ENCODE measurements at regions not wholly inside any gene's neighbourhood (a gene's known extent, or its start where the extent isn't known, plus 50 kb on each side); places are given as distances from the start of the nearest gene placed in this dataset.
A peak's percentile ranks its signal among the peaks of the same experiment; 100 is the strongest.

GRCh38 chr11:70005107-70005818 lies 72.9 kb upstream of the ANO1 start:
- Mint-ChIP-seq H3K4me3 (no peak overlapping the region), H3K4me1 (no peaks in the 10 kb centered on the region), H3K36me3 (no peaks in the 10 kb centered on the region), H3K27ac (no peak overlapping the region), H3K9me3 (no peaks in the 10 kb centered on the region), H3K27me3 (peaks cover under 1 to 14% (median 7%) of the 10 kb centered on the region in 5 donors)
- DNase-seq (no peak), ATAC-seq (no peak)
- POLR2A ChIA-PET, result no interaction called here

- Mint-ChIP-seq H3K36me3 (no peaks in the 10 kb centered on the region), H3K27me3 (peaks cover 0 to 14% (median 3%) of the 10 kb centered on the region in 5 donors), H3K4me3 (no peak overlapping the region), H3K4me1 (no peaks in the 10 kb centered on the region), H3K27ac (no peak overlapping the region), H3K9me3 (no peaks in the 10 kb centered on the region)
- no peak for DNase-seq
- POLR2A ChIA-PET, result no interaction called here
- ATAC-seq, result no peak
These were observed 70.3 kb upstream of the ANO1 start for GRCh38 chr11:70007796-70008195.

- DNase-seq, result no peak
- no peak for ATAC-seq
- Mint-ChIP-seq H3K9me3 (no peaks in the 10 kb centered on the region), H3K4me1 (no peaks in the 10 kb centered on the region), H3K4me3 (no peak overlapping the region), H3K36me3 (no peaks in the 10 kb centered on the region), H3K27me3 (peaks cover 0 to 3% (median 0%) of the 10 kb centered on the region in 5 donors), H3K27ac (no peak overlapping the region)
- POLR2A ChIA-PET, result no interaction called here
These were observed 67.3 kb upstream of the ANO1 start for GRCh38 chr11:70010774-70011173.

- no peaks in the 10 kb centered on the region for H3K36me3 Mint-ChIP-seq
- no peak for ATAC-seq
- no peak overlapping the region for H3K4me3 Mint-ChIP-seq
- POLR2A ChIA-PET, result no interaction called here
- no peaks in the 10 kb centered on the region for H3K4me1 Mint-ChIP-seq
- H3K9me3 Mint-ChIP-seq, result no peaks in the 10 kb centered on the region
- H3K27me3 Mint-ChIP-seq, result peaks cover 0 to 5% (median 3%) of the 10 kb centered on the region in 5 donors
- no peak for DNase-seq
- no peak overlapping the region for H3K27ac Mint-ChIP-seq
These were observed 65.9 kb upstream of the ANO1 start for GRCh38 chr11:70012134-70012733.

GRCh38 chr11:70014291-70014690 lies 63.8 kb upstream of the ANO1 start:
- Mint-ChIP-seq H3K27ac (no peak overlapping the region), H3K36me3 (no peaks in the 10 kb centered on the region), H3K9me3 (no peaks in the 10 kb centered on the region), H3K27me3 (peaks cover 0 to 15% (median 3%) of the 10 kb centered on the region in 5 donors), H3K4me1 (no peaks in the 10 kb centered on the region), H3K4me3 (no peak overlapping the region)
- no peak for DNase-seq
- POLR2A ChIA-PET, result no interaction called here
- ATAC-seq, result no peak

- Mint-ChIP-seq H3K27me3 (peaks cover 0 to 20% (median 6%) of the 10 kb centered on the region in 5 donors), H3K27ac (no peak overlapping the region), H3K4me1 (no peaks in the 10 kb centered on the region), H3K9me3 (peaks cover 0 to 2% (median 0%) of the 10 kb centered on the region in 9 donors), H3K4me3 (no peak overlapping the region), H3K36me3 (no peaks in the 10 kb centered on the region)
- DNase-seq (no peak), ATAC-seq (no peak)
- POLR2A ChIA-PET, result no interaction called here
These were observed 61.3 kb upstream of the ANO1 start for GRCh38 chr11:70016666-70017367.

GRCh38 chr11:70018816-70019215 lies 59.3 kb upstream of the ANO1 start:
- no peak overlapping the region for H3K4me3 Mint-ChIP-seq
- peaks cover 0 to 8% (median 0%) of the 10 kb centered on the region in 9 donors for H3K9me3 Mint-ChIP-seq
- ATAC-seq (no peak), DNase-seq (no peak)
- POLR2A ChIA-PET, result no interaction called here
- H3K27ac Mint-ChIP-seq, result no peak overlapping the region
- peaks cover 0 to 24% (median 8%) of the 10 kb centered on the region in 5 donors for H3K27me3 Mint-ChIP-seq
- no peaks in the 10 kb centered on the region for H3K4me1 Mint-ChIP-seq
- no peaks in the 10 kb centered on the region for H3K36me3 Mint-ChIP-seq

- POLR2A ChIA-PET, result no interaction called here
- no peaks in the 10 kb centered on the region for H3K4me1 Mint-ChIP-seq
- no peaks in the 10 kb centered on the region for H3K36me3 Mint-ChIP-seq
- no peak for DNase-seq
- no peak overlapping the region for H3K27ac Mint-ChIP-seq
- no peak for ATAC-seq
- no peak overlapping the region for H3K4me3 Mint-ChIP-seq
- peaks cover 0 to 24% (median 8%) of the 10 kb centered on the region in 5 donors for H3K27me3 Mint-ChIP-seq
- peaks cover 0 to 8% (median 0%) of the 10 kb centered on the region in 9 donors for H3K9me3 Mint-ChIP-seq
These were observed 58.5 kb upstream of the ANO1 start for GRCh38 chr11:70019576-70020011.

GRCh38 chr11:70020336-70021214 lies 57.5 kb upstream of the ANO1 start:
- no peaks in the 10 kb centered on the region for H3K36me3 Mint-ChIP-seq
- no peak overlapping the region for H3K4me3 Mint-ChIP-seq
- POLR2A ChIA-PET, result no interaction called here
- H3K27ac Mint-ChIP-seq, result peak overlapping the region in 2 of 10 donors; percentile 15 to 40
- H3K9me3 Mint-ChIP-seq, result peaks cover 0 to 8% (median 0%) of the 10 kb centered on the region in 9 donors
- no peaks in the 10 kb centered on the region for H3K4me1 Mint-ChIP-seq
- ATAC-seq, result no peak
- no peak for DNase-seq
- peaks cover 0 to 24% (median 8%) of the 10 kb centered on the region in 5 donors for H3K27me3 Mint-ChIP-seq

- POLR2A ChIA-PET, result no interaction called here
- no peak overlapping the region for H3K27ac Mint-ChIP-seq
- no peaks in the 10 kb centered on the region for H3K36me3 Mint-ChIP-seq
- ATAC-seq (no peak), DNase-seq (no peak)
- H3K27me3 Mint-ChIP-seq, result peaks cover 0 to 19% (median 8%) of the 10 kb centered on the region in 5 donors
- peaks cover 0 to 8% (median 0%) of the 10 kb centered on the region in 9 donors for H3K9me3 Mint-ChIP-seq
- no peak overlapping the region for H3K4me3 Mint-ChIP-seq
- no peaks in the 10 kb centered on the region for H3K4me1 Mint-ChIP-seq
These were observed 56.5 kb upstream of the ANO1 start for GRCh38 chr11:70021586-70021985.

GRCh38 chr11:70024036-70024772 lies 53.9 kb upstream of the ANO1 start:
- peaks cover 0 to 8% (median 0%) of the 10 kb centered on the region in 9 donors for H3K9me3 Mint-ChIP-seq
- DNase-seq (no peak), ATAC-seq (no peak)
- no peaks in the 10 kb centered on the region for H3K4me1 Mint-ChIP-seq
- POLR2A ChIA-PET, result no interaction called here
- no peak overlapping the region for H3K4me3 Mint-ChIP-seq
- H3K27ac Mint-ChIP-seq, result no peak overlapping the region
- no peaks in the 10 kb centered on the region for H3K36me3 Mint-ChIP-seq
- H3K27me3 Mint-ChIP-seq, result peaks cover 0 to 17% (median 6%) of the 10 kb centered on the region in 5 donors

- Mint-ChIP-seq H3K9me3 (peaks cover 0 to 8% (median 0%) of the 10 kb centered on the region in 9 donors), H3K4me1 (no peaks in the 10 kb centered on the region), H3K4me3 (no peak overlapping the region), H3K36me3 (no peaks in the 10 kb centered on the region), H3K27ac (no peak overlapping the region), H3K27me3 (peaks cover 0 to 19% (median 6%) of the 10 kb centered on the region in 5 donors)
- POLR2A ChIA-PET, result no interaction called here
- DNase-seq (no peak), ATAC-seq (no peak)
These were observed 53.4 kb upstream of the ANO1 start for GRCh38 chr11:70024773-70025045.

Measured in naive thymus-derived CD8-positive, alpha-beta T cell (primary cell).